Cardiac muscle cell (in vitro differentiated cells and primary cell): ENCODE measurements at regions not wholly inside any gene's neighbourhood (a gene's known extent, or its start where the extent isn't known, plus 50 kb on each side); places are given as distances from the start of the nearest gene placed in this dataset.

Experiments
- DNase-seq, 2 donors: peaks; one replicate each; pipeline versions ENCODE4 v3.0.0 to v3.0.0-alpha.2; 2010 to 2017; ENCODE audit warnings: low read depth in 1 of 2, low spot score in 1 of 2
- H3K27ac ChIP-seq: fragments of 200-600 bp; sonication (generic); 2 replicates; pipeline ENCODE4 v1.5.1; 2016
- H3K27me3 ChIP-seq: fragments of 200-600 bp; sonication (generic); 2 replicates; pipeline ENCODE4 v1.6.0; 2016; ENCODE audit warnings: control low read depth
- H3K36me3 ChIP-seq: fragments of 200-600 bp; sonication (generic); 2 replicates; pipeline ENCODE4 v1.5.1; 2016; ENCODE audit warnings: control low read depth
- H3K4me1 ChIP-seq: fragments of 200-600 bp; sonication (generic); 2 replicates; pipeline ENCODE4 v1.8.1; 2017; ENCODE audit warnings: low read depth, mild to moderate bottlenecking, mixed run types
- H3K4me3 ChIP-seq: fragments of 200-600 bp; sonication (generic); 2 replicates; pipeline ENCODE4 v1.5.1; 2016; ENCODE audit warnings: mild to moderate bottlenecking
- H3K9me3 ChIP-seq: fragments of 200-600 bp; sonication (generic); 2 replicates; pipeline ENCODE4 v1.5.1; 2017; ENCODE audit warnings: low read depth, mild to moderate bottlenecking, control low read depth
- CTCF ChIP-seq: IDR thresholded peaks from 2 replicates; pipeline ENCODE4 v1.5.1; 2012; ENCODE audit warnings: low read depth, mild to moderate bottlenecking, low read length

DNA sequence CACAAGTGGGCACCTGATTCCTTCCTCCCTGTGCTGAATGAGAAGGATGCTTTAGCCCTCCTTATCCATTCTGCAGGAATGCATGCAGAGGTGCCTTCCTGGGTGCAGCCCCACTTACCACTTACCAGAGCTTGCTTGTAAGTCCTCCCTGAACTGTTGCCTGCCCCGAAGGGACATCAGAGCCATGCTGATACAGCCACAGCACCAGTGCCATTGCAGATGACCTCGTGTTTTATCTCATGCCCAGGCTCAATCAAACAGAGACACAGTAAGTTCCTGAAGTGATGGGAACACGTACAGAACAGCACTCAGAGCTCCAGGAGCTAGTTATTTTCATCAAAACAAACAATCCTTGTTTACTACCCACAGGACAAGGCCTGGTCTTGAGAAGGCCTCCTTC is 81.9 kb downstream of the ATP1A1 start:
- TF ChIP-seq CTCF = no peak
- peak overlapping the region; percentile 85 for H3K27ac ChIP-seq
- DNase-seq = no peak
- no peaks in the 10 kb centered on the region for H3K27me3 ChIP-seq
- no peak overlapping the region for H3K4me3 ChIP-seq
- H3K9me3 ChIP-seq = no peaks in the 10 kb centered on the region
- peaks cover 50% of the 10 kb centered on the region for H3K4me1 ChIP-seq
- H3K36me3 ChIP-seq = no peaks in the 10 kb centered on the region

DNA sequence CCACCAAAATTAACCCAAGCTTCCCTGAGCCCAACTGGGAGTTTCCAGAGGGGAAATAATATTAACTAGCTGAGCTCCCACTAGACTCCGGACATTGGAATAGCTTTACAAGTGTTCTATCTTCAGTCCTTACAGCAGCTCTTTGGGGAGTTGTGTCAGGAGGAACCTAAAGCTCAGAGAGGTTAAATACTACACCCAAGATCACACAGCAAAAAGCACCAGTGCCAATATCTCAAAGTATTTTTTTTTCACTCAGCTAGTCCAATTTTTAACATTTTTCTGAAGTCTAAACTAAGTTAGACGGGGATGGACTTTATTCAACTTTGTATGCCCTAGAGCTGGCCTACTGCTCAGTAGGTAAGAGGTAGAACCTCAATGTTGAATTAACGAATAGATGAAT is 82.5 kb downstream of the ATP1A1 start:
- TF ChIP-seq CTCF = no peak
- H3K36me3 ChIP-seq = no peaks in the 10 kb centered on the region
- no peaks in the 10 kb centered on the region for H3K27me3 ChIP-seq
- no peaks in the 10 kb centered on the region for H3K9me3 ChIP-seq
- H3K4me1 ChIP-seq = peaks cover 51% of the 10 kb centered on the region
- no peak overlapping the region for H3K4me3 ChIP-seq
- peak overlapping the region; percentile 85 for H3K27ac ChIP-seq
- DNase-seq = no peak

GRCh38 chr1:116457946-116458604 is 85.0 kb downstream of the ATP1A1 start:
- Histone ChIP-seq H3K9me3 (no peaks in the 10 kb centered on the region), H3K36me3 (no peaks in the 10 kb centered on the region), H3K27me3 (no peaks in the 10 kb centered on the region), H3K4me3 (no peak overlapping the region), H3K27ac (peak overlapping the region; percentile 96), H3K4me1 (peaks cover 66% of the 10 kb centered on the region)
- DNase-seq = peak in 1 of 2 donors; percentile 75
- TF ChIP-seq CTCF = no peak

- H3K36me3 ChIP-seq = no peaks in the 10 kb centered on the region
- no peaks in the 10 kb centered on the region for H3K27me3 ChIP-seq
- peaks cover 68% of the 10 kb centered on the region for H3K4me1 ChIP-seq
- TF ChIP-seq CTCF = no peak
- peak in 1 of 2 donors; percentile 55 for DNase-seq
- H3K27ac ChIP-seq = peak overlapping the region; percentile 96
- no peaks in the 10 kb centered on the region for H3K9me3 ChIP-seq
- no peak overlapping the region for H3K4me3 ChIP-seq
Measured at GRCh38 chr1:116458695-116459094, 85.7 kb downstream of the ATP1A1 start.

GRCh38 chr1:116460261-116460660 is 87.2 kb downstream of the ATP1A1 start:
- Histone ChIP-seq H3K4me3 (no peak overlapping the region), H3K27ac (peak overlapping the region; percentile 96), H3K27me3 (no peaks in the 10 kb centered on the region), H3K9me3 (no peaks in the 10 kb centered on the region), H3K36me3 (no peaks in the 10 kb centered on the region), H3K4me1 (peaks cover 74% of the 10 kb centered on the region)
- peak in 1 of 2 donors; percentile 9 for DNase-seq
- no peak for TF ChIP-seq CTCF
